GM23338 (cell line): ENCODE measurements at regions not wholly inside any gene's neighbourhood (a gene's known extent, or its start where the extent isn't known, plus 50 kb on each side); places are given as distances from the start of the nearest gene placed in this dataset.

Experiments used
- CTCF ChIP-seq, 2 experiments: fragments of 200-600 bp in 1 of 2; sonication (generic) in 1 of 2; conservative IDR thresholded peaks; 2 replicates each; pipeline versions ENCODE4 v1.5.1 to v1.6.1; 2016 to 2017; ENCODE audit warnings: antibody characterized with exemption in 2 of 2, low read depth in 2 of 2, mild to moderate bottlenecking in 2 of 2, moderate library complexity in 1 of 2
- ETS1 ChIP-seq: IDR thresholded peaks from 2 replicates; pipeline ENCODE4 v1.6.1; 2016; ENCODE audit warnings: antibody characterized with exemption
- ZNF331 ChIP-seq: fragments of 250-450 bp; sonication (Bioruptor Pico); IDR thresholded peaks from 2 replicates; pipeline ENCODE4 v1.5.0; 2020; ENCODE audit warnings: low read depth, mild to moderate bottlenecking, moderate library complexity

GRCh38 chr3:78314327-78314726, 1274.4 kb downstream of the ROBO2 start:
- no peak for TF ChIP-seq ZNF331 (CRISPR knock-in tag)
- TF ChIP-seq CTCF (conservative IDR thresholded peaks at IDR 0.05; ENCODE audit: low read depth in 2 of 2), result no peak
- TF ChIP-seq ETS1, result no peak
